Activated B cell treated with CpG ODN at 0.5 μM for 24 hours (primary cell): ENCODE measurements at regions not wholly inside any gene's neighbourhood (a gene's known extent, or its start where the extent isn't known, plus 50 kb on each side); places are given as distances from the start of the nearest gene placed in this dataset.
"Not testable (repeated sequence)": the region's sequence is repeated elsewhere in the genome, so short reads cannot be mapped to it uniquely, and the experiment has no call there.

Experiments
- ATAC-seq: fragments of 200-7000 bp; cut with Tn5 transposase; one replicate; pipeline ENCODE4 v1.10.0; 2021; ENCODE audit warnings: low read depth, mild to moderate bottlenecking, moderate library complexity
- CTCF ChIA-PET: fragments of 350-600 bp; sonication (Branson Sonifier 250); formaldehyde crosslinking; loops from one replicate; lab custom pipeline; 2021; ENCODE audit warnings: antibody characterized with exemption; lab: Charles Lee
- POLR2A ChIA-PET: fragments of 350-600 bp; sonication (Branson Sonifier 250); formaldehyde crosslinking; loops from one replicate; lab custom pipeline; 2021; ENCODE audit warnings: antibody characterized with exemption; lab: Charles Lee
- DNase-seq: peaks from one replicate; pipeline ENCODE4 v3.0.0; 2022
- H3K27ac Mint-ChIP-seq: one replicate; pipeline ENCODE4 v1.8.0; 2020; ENCODE audit warnings: mixed read lengths
- H3K27me3 Mint-ChIP-seq: one replicate; pipeline ENCODE4 v1.8.0; 2021; ENCODE audit warnings: mixed read lengths
- H3K36me3 Mint-ChIP-seq: one replicate; pipeline ENCODE4 v1.8.0; 2021; ENCODE audit warnings: low read depth, mixed read lengths
- H3K4me1 Mint-ChIP-seq: one replicate; pipeline ENCODE4 v1.8.0; 2021; ENCODE audit warnings: mixed read lengths
- H3K4me3 Mint-ChIP-seq: one replicate; pipeline ENCODE4 v1.8.0; 2020; ENCODE audit warnings: mild to moderate bottlenecking, mixed read lengths
- H3K9me3 Mint-ChIP-seq: one replicate; pipeline ENCODE4 v1.8.0; 2020; ENCODE audit warnings: mixed read lengths
- CTCF ChIP-seq: fragments of 200-600 bp; IDR thresholded peaks from one replicate; pipeline ENCODE4 v1.8.0; 2022; ENCODE audit warnings: antibody characterized with exemption, mild to moderate bottlenecking
- intact Hi-C: fragments of 100-400 bp; cut with micrococcal nuclease; formaldehyde crosslinking; loops from one replicate; pipeline ENCODE4 v1.15.1; 2024

- no peak for DNase-seq
- no peak overlapping the region for H3K27ac Mint-ChIP-seq
- no peaks in the 10 kb centered on the region for H3K9me3 Mint-ChIP-seq
- TF ChIP-seq CTCF: no peak
- no peak for ATAC-seq
- ChIA-PET POLR2A (no interaction called here), CTCF (no interaction called here)
- H3K27me3 Mint-ChIP-seq: peaks cover 70% of the 10 kb centered on the region
- no peaks in the 10 kb centered on the region for H3K36me3 Mint-ChIP-seq
- H3K4me3 Mint-ChIP-seq: peak overlapping the region; percentile 72
- H3K4me1 Mint-ChIP-seq: peaks cover 52% of the 10 kb centered on the region
- intact Hi-C loops: no loop called here
Measured at GRCh38 chr20:25860531-25861150, 164.0 kb upstream of the ZNF337 start.

- no peak for TF ChIP-seq CTCF
- ATAC-seq: no peak
- intact Hi-C loops: no loop called here
- CTCF ChIA-PET: no interaction called here
- POLR2A ChIA-PET: no interaction called here
- no peaks in the 10 kb centered on the region for H3K36me3 Mint-ChIP-seq
- H3K4me1 Mint-ChIP-seq: peaks cover 45% of the 10 kb centered on the region
- H3K4me3 Mint-ChIP-seq: peak overlapping the region; percentile 15
- H3K27ac Mint-ChIP-seq: no peak overlapping the region
- peak; percentile 45 for DNase-seq
- H3K9me3 Mint-ChIP-seq: no peaks in the 10 kb centered on the region
- peaks cover 68% of the 10 kb centered on the region for H3K27me3 Mint-ChIP-seq
Measured at GRCh38 chr20:25859649-25860530, 163.2 kb upstream of the ZNF337 start.

- no peaks in the 10 kb centered on the region for H3K9me3 Mint-ChIP-seq
- H3K36me3 Mint-ChIP-seq: no peaks in the 10 kb centered on the region
- peak overlapping the region; percentile 36 for H3K4me3 Mint-ChIP-seq
- DNase-seq (no peak), ATAC-seq (no peak)
- H3K27me3 Mint-ChIP-seq: peaks cover 66% of the 10 kb centered on the region
- H3K27ac Mint-ChIP-seq: no peak overlapping the region
- intact Hi-C loops: loop anchor here (1.0 kb wide), 1 partner anchor 10 kb away; no protein-coding TSS in a partner anchor
- TF ChIP-seq CTCF: no peak
- peaks cover 48% of the 10 kb centered on the region for H3K4me1 Mint-ChIP-seq
- ChIA-PET CTCF (no interaction called here), POLR2A (no interaction called here)
Measured at GRCh38 chr20:25858495-25859425, 162.1 kb upstream of the ZNF337 start.

GRCh38 chr20:25857091-25857788 lies 160.6 kb upstream of the ZNF337 start:
- ATAC-seq, intact Hi-C loops, CTCF ChIA-PET, H3K36me3 Mint-ChIP-seq, H3K9me3 Mint-ChIP-seq, H3K27ac Mint-ChIP-seq, DNase-seq, H3K4me3 Mint-ChIP-seq, POLR2A ChIA-PET: not testable (repeated sequence)
- peaks cover 40% of the 10 kb centered on the region for H3K4me1 Mint-ChIP-seq
- H3K27me3 Mint-ChIP-seq: peaks cover 65% of the 10 kb centered on the region

GRCh38 chr20:25856256-25856884 lies 159.7 kb upstream of the ZNF337 start:
- Mint-ChIP-seq H3K4me3 (no peak overlapping the region), H3K9me3 (no peaks in the 10 kb centered on the region), H3K36me3 (no peaks in the 10 kb centered on the region), H3K27me3 (peaks cover 63% of the 10 kb centered on the region), H3K4me1 (peaks cover 32% of the 10 kb centered on the region), H3K27ac (no peak overlapping the region)
- DNase-seq (no peak), ATAC-seq (no peak)
- POLR2A ChIA-PET: no interaction called here
- CTCF ChIA-PET: no interaction called here
- TF ChIP-seq CTCF: no peak
- intact Hi-C loops: no loop called here

GRCh38 chr20:25855451-25856156 lies 159.0 kb upstream of the ZNF337 start:
- H3K36me3 Mint-ChIP-seq, H3K9me3 Mint-ChIP-seq, H3K4me3 Mint-ChIP-seq, intact Hi-C loops, DNase-seq, ATAC-seq, H3K27ac Mint-ChIP-seq, CTCF ChIA-PET, POLR2A ChIA-PET: not testable (repeated sequence)
- H3K27me3 Mint-ChIP-seq: peaks cover 55% of the 10 kb centered on the region
- peaks cover 25% of the 10 kb centered on the region for H3K4me1 Mint-ChIP-seq

- H3K27ac Mint-ChIP-seq, H3K4me3 Mint-ChIP-seq, H3K36me3 Mint-ChIP-seq, ATAC-seq, POLR2A ChIA-PET, CTCF ChIA-PET, intact Hi-C loops, H3K9me3 Mint-ChIP-seq, DNase-seq: not testable (repeated sequence)
- peaks cover 48% of the 10 kb centered on the region for H3K27me3 Mint-ChIP-seq
- H3K4me1 Mint-ChIP-seq: peaks cover 19% of the 10 kb centered on the region
Measured at GRCh38 chr20:25854666-25855065, 158.0 kb upstream of the ZNF337 start.
